Esophagus muscularis mucosa (tissue), 4 donors: ENCODE measurements at regions not wholly inside any gene's neighbourhood (a gene's known extent, or its start where the extent isn't known, plus 50 kb on each side); places are given as distances from the start of the nearest gene placed in this dataset.

Source experiments
- EP300 ChIP-seq: sonication (generic); formaldehyde crosslinking; IDR thresholded peaks from one replicate; pipeline ENCODE4 v1.6.1; 2017; ENCODE audit warnings: antibody characterized with exemption
- POLR2A ChIP-seq: fragments of 450-650 bp; IDR thresholded peaks from one replicate; pipeline ENCODE4 v1.6.1; 2017; ENCODE audit warnings: antibody characterized with exemption, moderate library complexity, mild to moderate bottlenecking, low read depth
- POLR2AphosphoS5 ChIP-seq, 2 donors: sonication (generic); formaldehyde crosslinking; IDR thresholded peaks; one replicate each; pipeline ENCODE4 v1.6.1; 2017; ENCODE audit warnings: antibody characterized with exemption in 2 of 2
- TF ChIP-seq, protein P1 (sequence below), 3 experiments: fragments of 200-600 bp in 2 of 3; fragments of 450-650 bp in 1 of 3; sonication (generic) in 2 of 3; IDR thresholded peaks; one replicate each; pipeline ENCODE4 v1.5.1; 2017 to 2019; ENCODE audit warnings: antibody characterized with exemption in 3 of 3, mild to moderate bottlenecking in 2 of 3, moderate library complexity in 1 of 3

DNA sequence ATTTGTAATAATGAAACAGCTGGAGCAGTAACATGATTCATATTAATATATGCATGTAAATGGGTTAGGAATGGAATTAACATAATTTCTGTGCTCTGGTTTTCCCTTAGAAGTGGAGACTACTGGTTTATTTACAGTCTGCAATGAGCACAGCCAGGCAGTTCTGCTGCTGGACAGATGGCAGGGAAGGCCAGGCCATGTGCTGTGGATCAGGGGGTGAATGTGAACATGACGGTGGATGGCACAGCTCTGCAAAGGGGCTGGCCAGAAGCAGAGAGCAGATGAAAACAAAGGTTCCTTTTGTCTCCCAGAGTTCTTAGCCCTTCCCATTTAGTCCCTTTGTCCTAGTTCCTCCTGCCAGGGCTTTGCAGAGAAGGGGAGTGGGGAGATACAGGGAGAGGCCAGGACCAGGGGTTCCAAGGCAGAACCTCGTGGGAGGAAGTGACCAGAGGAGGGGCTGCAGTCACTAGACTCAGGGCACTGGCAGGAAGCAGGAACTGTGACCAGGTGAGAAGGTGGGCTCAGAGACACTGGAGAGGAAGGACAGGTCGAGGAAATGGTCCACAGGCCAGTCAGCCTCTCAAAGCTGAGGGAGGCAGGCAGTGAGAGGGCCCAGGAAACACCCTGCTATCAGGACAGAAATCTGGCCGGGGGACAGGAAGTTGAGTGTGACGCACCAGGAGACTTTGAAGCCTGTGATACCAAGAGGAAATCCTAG, 112.9 kb upstream of the ATP8B1 start:
- TF ChIP-seq, protein P1, sequence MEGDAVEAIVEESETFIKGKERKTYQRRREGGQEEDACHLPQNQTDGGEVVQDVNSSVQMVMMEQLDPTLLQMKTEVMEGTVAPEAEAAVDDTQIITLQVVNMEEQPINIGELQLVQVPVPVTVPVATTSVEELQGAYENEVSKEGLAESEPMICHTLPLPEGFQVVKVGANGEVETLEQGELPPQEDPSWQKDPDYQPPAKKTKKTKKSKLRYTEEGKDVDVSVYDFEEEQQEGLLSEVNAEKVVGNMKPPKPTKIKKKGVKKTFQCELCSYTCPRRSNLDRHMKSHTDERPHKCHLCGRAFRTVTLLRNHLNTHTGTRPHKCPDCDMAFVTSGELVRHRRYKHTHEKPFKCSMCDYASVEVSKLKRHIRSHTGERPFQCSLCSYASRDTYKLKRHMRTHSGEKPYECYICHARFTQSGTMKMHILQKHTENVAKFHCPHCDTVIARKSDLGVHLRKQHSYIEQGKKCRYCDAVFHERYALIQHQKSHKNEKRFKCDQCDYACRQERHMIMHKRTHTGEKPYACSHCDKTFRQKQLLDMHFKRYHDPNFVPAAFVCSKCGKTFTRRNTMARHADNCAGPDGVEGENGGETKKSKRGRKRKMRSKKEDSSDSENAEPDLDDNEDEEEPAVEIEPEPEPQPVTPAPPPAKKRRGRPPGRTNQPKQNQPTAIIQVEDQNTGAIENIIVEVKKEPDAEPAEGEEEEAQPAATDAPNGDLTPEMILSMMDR (IDR thresholded peaks at IDR 0.05): no peak
- TF ChIP-seq EP300 (no peak), POLR2A (no peak), POLR2AphosphoS5 (IDR thresholded peaks at IDR 0.05) (no peak)
